DMS153 (cell line): ENCODE measurements at regions not wholly inside any gene's neighbourhood (a gene's known extent, or its start where the extent isn't known, plus 50 kb on each side); places are given as distances from the start of the nearest gene placed in this dataset.
"Not testable (repeated sequence)": the region's sequence is repeated elsewhere in the genome, so short reads cannot be mapped to it uniquely, and the experiment has no call there.

Experiments
- DNase-seq: peaks from one replicate; lab custom pipeline; 2025; lab: John Stamatoyannopoulos, UW

DNA sequence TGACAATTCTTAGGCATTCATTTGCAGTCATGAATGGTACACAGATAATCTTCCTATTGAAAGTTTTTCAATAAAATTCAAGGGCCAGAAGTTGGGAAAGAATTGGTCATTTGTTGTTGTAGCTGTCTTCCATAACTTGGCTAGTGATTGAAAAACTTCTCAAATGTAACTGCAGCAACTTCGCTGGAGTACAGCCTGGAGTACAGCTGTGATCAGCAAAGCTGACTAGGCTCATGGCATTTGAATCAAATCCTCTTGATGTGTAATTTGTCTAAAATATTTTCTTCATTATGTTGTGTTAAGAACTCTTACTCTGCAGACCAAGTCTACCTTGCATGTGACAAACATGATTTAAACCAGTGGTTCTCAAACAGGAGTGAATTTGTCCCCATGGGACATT lies 226.5 kb upstream of the STEAP1 start:
- no peak for DNase-seq

DNA sequence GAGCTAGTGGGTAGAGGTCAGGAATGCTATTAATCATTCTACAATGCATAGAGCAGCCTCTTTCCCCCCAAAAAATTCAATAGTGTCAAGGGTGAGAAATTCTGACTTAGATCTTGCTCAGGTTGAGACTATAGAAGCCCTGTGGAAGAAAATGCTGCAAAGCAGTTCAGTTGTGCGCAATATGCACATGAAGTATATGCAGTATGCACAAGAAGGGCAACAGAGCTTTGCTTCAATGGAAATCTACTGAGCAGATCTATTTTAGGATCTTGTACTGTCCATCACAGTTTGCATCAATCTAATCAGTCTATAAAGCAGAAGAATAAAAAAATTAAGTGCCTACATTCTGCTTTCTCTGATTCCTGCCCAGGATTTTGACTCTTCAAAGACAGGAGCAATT lies 225.8 kb upstream of the STEAP1 start:
- no peak for DNase-seq

DNA sequence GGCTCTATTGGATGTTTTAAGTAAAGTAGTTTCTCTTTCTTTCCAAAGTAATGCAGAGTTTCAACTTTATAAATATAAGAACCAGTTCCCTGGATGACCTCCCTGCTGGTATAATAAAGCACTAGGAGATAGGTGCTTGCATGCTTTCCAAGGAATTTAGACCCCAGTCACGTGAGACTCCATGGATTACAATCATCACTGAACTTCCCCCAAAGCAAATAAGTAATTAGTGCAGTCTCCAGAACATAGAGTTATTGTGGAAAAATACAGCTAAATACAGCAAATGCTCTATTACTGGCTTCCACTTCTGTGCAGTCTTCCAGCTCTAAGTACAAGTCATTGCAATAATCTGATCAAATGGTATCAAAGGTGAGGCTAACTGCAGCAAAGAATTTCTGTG lies 220.2 kb upstream of the STEAP1 start:
- DNase-seq, result no peak

DNA sequence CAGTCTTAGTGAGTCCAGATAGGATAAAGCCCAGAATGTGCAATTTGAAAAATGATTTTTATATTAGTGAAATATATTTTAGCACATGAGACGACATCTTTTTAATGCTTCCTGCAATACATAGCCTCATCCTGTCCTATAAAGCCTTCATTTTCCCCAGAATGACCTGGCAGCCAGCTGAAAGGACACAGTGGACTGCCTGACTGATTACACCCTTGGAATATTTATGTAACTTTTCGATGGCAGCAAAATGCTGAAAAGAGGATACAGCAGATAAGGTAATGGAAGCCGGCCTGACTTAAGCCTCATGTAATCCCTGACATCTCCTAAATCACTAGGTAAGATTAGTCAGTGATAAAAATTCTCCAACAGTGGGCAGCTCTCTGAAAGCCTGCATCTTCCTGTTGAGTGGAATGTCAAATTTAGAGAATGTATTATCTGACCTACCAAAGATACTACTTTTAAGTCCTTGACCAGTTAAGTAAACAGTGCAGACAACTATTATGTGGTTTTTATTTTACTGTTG lies 210.7 kb upstream of the STEAP1 start:
- no peak for DNase-seq

DNA sequence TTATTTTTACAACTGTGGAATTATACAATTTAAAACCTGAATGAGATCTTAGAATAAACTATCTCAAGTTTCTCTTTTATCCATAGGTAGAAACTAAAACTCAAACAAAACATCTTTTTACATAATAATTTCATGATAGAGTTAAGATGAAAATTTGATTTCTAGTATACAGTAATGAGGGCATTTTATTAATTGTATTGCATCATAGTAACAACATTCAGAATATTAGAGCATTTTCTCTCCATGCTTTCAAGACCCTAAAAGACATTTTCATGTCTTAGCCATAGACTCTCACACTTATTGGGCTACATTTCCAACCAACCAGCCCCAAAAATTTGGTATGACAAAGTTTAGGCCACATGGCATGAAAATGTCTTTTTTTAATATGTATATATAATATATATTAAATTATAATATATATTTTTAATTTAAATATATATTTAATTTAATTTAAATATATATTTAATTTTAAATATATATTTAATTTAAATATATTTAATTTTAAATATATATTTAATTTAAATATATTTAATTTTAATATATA lies 195.7 kb upstream of the STEAP1 start:
- no peak for DNase-seq

DNA sequence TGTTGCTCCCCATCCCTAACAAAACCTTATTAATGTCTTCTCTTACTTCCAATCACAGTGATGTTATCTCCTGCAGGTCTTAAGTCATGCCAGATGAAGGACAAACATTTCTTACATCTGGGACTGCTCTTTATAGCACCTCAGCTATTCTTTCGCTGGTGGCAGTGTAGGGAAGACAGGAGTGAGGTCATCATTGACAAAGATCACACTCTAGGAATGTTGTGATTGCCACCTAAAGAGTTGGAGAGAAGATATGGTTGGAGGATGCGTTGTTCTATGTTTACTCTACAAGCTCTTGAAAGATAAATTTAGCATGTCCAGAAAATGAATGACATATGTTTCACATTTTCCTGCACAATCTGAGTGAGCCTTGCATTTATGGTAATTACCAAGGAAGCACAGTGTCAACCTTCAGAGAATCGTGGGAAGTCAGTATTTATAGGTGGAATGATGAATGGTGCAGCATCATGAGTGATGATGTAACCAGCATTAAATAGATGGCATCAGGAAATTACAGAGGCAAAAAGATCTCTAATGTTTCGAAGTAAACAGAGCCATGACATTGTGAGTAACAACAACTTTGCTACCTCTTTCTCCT lies 188.1 kb upstream of the STEAP1 start:
- no peak for DNase-seq

DNA sequence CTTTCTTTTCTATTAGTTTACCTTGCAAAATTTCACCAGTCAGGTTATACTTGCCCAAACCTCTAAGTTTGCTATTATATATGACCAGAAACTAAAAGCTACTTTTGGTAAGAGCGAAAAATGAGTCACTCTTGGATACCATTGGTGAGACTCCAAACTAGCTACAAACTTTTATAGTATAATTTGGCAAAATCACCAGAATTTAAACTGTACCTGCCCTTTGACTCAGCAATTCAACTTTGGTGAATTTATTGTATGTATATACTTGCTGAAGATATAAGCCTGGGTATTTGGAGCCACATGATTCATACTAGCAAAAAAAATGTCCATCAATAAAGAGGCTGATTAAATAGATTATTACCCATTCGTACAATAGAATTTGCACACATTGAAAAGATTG lies 178.7 kb upstream of the STEAP1 start:
- DNase-seq, result no peak

DNA sequence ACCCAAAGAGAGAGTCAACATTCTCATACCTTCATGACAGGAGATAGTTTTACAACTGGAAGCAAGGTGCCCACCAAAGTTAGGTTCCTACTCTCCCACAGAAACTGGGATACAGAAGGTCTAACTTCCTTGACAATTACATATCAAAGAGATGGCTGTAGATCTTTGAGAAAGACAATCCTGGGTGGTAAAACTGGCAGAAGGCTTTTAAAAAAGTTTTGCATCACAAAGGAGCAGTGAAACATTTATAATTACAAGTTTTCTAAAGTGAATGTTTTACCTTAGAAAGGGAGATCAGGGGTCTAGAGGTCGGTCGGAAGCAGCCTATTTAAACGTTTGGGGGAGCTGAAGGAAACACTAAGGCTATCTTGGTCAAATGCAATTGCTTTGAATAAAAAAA lies 166.6 kb upstream of the STEAP1 start:
- DNase-seq, result no peak

DNA sequence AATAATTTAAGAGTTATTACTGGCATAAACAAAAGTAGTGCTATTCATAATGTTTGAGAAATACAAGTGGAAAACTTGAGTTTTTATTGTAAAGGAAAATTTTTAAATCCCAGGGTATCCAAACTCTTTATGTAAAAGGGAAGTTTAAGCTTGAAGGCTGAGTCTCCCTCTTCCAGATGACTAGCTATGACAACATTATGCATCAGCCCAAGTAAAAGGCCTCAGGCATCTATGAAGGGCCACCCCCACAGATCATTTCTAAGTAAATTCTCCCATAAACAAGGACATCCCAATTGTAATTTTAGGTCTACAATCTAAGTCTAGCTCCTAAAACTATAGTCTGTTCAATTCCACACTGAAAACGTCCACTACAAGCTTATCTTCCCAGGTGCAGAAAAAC lies 166.2 kb upstream of the STEAP1 start:
- DNase-seq, result no peak

DNA sequence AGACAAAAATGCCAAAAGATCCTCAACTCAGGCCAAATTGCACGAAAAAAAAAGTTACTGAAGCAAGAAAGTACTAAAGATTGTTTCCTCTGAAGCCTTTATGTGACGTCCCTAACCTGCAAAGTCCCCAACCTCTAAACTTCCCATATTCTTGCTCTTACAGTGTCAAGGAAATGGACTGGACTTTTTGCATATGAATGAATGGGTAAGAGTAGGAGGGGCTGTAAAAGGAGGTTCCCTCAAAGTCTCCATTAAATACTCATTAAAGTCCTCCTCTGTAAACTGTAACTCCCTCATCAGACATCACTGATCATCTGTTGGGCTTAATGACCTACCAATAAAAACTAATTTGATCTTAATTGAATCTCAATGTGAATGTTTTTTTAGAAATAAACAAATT lies 164.8 kb upstream of the STEAP1 start:
- no peak for DNase-seq

DNA sequence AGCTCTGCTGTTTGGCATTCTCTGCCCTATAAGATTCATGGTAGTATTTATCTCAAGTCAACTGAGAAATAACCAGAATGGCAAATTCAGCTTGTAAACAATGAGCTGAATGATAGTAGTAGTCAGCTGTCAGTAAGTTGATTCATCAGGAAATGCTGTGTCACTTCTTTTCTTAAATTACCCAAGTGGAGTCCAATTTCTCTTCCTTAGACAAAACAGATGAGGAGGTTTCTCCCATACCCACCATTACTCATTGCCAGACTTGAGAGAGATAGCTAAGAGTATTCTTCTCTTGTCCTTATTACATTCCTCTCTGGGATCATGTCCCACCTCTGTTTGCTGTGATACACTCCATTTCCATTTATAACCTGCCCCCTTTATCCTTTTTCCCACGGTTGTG lies 159.8 kb upstream of the STEAP1 start:
- no peak for DNase-seq

DNA sequence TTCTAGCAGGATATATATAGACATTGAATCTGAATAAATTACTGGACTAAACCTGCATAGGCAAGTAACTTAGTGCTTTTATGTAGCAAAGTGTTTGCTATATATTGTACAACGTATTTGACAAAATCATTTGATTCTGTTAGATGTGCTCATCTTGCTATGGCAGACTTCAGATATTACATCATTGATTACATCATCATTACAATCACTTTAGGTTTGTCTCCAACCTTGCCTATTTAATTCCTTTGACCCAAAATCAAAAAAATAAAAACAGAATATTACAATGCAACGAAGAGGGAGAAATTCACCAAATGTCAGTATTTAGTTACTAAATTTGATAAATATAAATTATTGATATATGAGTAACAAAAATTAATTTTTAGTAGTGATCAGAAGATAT lies 155.7 kb upstream of the STEAP1 start:
- DNase-seq, result no peak

DNA sequence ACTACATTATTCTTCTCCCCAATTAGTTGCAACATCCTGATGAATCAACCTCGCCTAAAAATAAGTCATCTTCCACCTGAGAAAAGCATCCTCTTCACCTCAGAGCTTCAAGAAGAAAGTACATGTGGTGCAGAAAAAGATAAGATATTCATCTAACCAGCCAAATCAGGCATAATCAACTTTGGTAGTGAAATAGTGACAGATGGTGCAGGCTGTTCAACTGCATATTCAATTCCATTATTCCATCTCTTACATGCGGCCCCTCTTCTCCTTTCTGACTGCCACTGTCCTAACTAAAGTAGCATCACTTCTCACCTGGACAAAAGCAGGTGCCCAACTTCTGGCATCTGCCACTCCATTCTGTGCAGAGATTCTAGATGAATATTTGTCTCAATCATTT lies 148.4 kb upstream of the STEAP1 start:
- DNase-seq, result no peak

DNA sequence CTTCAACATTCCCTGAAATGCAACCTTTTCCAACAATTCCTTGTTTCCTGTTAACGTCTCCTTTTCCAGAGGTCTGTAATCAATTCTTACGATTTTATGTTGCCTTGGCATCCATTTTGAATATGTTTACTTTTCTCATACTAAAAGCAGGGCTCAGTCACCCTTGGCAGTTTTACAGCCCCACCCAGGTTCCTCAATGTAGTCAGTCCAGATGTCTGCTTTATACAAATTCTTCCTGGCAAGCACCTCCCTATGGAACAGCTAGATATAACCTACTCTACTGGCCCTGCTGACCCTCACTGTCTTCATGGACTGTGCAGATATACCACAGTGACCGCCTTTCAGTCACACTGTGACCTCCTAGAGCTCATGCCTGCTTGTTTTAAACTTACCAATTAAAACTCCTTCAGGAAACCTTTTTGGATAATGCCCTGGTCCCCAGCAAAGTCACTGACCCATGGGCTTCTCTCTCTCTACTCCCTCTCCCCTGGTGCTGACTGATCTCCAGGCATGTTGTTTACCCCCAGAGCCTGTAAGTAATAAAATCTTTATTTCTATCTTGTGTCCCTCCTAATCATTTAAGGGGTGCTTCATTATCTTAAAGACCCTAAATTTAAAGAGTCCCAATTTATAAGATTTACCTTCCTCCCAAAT lies 147.1 kb upstream of the STEAP1 start:
- peak; percentile 42 for DNase-seq

DNA sequence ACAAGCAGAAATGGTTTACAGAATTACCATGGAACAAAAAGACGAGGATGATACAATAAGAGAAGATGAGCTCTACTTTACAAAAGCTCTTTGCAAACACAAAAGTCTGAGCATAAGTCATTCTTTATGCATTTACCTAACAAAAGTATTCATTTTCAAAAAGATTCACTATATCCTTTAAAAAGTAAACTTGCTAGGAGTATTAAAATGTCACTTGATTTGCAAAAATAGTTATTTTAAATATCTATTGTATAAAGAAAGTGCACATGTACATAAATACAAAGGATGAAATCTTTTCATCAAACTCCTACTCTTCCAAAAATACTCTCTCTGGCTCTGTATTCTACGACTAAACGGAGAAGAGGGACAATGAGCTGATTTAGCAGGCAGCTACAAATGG lies 146.4 kb upstream of the STEAP1 start:
- DNase-seq, result no peak

DNA sequence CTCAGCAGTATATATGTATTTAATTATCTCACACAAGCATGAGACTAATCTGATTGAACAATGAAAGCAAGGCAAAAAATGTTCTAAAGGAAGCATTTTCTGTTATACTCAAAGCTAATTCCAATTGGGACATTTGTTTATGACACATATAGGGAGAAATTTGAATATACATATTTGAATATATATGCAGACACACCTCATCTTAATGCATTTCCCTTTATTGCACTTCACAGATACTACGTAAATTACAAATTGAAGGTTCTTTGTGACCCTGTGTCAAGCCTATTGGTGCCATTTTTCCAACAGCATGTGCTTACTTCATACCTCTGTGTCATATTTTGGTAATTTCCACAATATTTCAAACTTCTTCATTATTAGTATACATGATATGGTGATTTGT lies 132.1 kb upstream of the STEAP1 start:
- no peak for DNase-seq

DNA sequence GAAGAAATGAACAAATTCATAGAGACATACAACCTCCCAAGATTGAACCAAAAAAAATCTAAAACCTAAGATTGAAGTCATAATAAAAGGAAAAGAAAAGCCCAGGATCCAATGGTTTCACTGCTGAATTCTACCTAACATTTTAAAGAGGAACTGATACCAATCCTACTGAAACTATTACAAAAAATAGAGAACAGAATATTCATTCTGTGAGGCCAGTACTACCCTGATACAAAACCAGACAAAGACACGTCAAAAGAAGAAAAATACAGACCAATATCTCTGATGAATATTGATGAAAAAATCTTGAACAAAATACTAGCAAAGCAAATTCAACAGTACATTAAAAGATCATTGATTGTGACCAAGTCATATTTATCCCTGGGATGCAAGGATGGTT lies 128.5 kb upstream of the STEAP1 start:
- no peak for DNase-seq

DNA sequence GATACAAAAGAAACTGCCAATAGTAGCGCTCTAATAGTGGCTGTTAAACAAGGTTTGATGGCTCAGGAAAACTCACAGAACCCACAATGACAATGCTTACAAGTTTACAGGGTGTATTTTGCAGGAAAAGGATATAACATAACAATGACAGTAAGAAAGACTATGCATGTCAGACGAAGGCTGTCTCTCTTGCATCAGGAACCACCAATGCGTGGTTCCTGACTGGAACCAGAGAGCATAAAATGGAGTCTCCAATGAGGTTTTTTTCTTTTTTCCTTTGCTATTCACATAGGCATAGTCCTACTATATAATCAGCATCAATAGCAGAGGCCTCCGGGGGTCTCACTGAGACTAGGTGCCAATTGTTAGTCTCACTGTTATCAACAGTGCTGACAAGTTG lies 120.4 kb upstream of the STEAP1 start:
- DNase-seq, result no peak

DNA sequence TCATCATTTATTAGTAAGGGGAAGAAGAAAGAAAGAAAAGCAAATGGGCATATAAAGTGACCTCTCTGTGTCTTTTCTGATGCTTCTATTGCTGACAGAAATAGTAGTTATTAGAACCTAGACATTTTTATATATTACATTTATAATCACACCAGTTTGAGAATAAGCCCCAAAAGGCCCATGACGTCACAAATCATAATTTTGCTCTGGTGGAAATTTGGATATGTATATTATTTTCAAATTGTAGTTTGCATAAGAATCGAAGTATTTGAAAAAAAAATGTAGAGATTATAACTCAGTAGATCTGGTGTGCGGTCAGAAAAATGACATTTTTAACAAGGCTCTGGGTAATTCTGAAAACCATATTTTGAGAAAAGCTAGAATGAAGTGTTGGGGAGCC lies 101.2 kb upstream of the STEAP1 start:
- DNase-seq, result no peak

DNA sequence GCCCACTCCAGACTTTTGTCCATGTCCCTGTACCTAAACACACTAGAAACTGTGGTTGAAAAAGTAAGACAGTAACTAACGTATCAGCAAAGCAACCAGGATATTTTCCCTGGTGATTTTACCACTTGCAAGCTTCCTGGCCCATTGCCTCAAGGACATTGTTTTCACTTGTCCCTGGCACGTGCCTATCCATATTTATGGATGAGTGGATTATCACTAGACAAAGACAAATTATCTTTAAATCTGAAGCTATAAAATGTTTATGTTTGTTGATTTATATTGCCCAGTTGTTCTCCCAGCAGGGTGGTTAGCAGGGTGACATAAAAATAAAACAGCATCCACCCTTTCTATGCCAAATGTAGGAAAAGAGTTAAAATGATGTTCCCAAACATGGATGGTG lies 93.2 kb upstream of the STEAP1 start:
- DNase-seq, result no peak

DNA sequence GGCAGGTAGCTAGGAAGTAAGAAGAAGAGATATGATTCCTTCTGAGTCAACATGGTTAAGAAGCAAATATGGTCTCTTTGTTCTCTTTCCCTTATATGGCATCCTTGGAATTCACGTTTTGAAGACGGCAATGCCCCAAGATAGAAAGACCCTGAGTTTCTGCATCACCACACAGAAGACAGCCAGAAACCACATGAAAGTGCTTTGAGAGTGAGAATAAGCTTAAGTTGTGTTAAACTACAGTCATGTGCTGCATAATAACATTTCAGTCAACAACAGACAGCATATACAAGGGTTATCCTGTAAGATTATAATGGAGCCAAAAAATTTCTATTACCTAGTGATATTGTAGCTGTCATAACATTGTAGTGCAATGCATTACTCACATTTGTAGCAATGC lies 89.9 kb upstream of the STEAP1 start:
- DNase-seq, result no peak

DNA sequence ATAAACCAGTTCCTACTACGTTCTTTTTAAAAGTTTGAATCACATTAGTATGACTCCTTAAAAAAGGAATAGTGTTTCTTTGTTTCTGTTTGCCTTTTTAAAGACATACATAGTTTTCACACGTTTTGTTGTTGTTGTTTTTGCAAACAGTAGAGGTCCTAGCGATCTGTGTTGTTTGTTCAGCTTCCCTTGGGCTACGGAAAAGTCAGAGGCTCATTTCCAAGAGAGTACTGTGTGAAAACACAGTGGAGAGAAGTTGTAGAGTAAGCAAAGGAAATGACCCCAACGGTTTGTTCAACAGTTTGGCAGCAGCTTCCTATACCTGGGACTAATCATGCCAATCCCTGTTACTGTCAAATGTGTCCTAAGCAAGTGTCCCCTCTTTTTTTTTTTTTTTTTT lies 87.1 kb upstream of the STEAP1 start:
- no peak for DNase-seq

DNA sequence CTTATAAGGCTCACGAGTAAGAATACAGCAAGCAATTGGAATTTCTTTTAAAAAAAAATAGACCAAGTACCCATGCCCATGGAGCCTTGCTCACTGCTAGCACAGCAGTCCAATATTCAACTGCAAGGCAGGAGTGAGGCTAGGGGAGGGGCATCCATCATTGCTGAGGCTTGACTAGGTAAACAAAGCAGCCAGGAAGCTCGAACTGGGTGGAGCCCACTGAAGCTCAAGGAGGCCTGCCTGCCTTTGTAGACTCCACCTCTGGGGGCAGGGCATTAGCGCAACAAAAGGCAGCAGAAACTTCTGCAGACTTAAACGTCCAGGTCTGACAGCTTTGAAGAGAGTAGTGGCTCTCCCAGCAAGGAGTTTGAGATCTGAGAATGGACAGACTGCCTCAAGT lies 84.0 kb upstream of the STEAP1 start:
- not testable (repeated sequence) for DNase-seq

DNA sequence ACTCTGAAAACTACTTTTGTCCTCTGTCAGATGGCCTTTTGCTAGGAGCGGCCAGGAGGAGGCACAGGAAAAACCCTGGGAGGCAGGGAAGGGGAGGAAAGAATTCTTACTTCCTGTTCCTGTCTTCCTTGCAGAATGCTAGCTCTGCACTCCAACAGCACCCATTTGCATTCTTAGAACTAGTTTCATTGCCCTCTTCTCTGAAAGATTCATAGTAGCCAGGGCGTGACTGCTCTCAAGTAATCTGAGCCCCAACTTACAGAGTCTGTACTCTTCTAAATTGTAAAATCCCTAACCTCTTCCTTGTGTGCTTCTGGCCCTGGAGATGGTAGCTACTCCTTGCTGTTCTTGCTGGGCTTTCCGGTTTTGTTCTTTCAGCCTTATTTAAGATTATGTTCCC lies 75.3 kb upstream of the STEAP1 start:
- no peak for DNase-seq
